HEK293 (cell line): ENCODE measurements at regions not wholly inside any gene's neighbourhood (a gene's known extent, or its start where the extent isn't known, plus 50 kb on each side); places are given as distances from the start of the nearest gene placed in this dataset.

ENCODE experiments used
- KLF10 ChIP-seq: fragments of 450-650 bp; IDR thresholded peaks from 2 replicates; pipeline ENCODE4 v1.5.1; 2018; ENCODE audit warnings: missing biosample characterization, mild to moderate bottlenecking, missing genetic modification characterization
- TCF7L2 ChIP-seq: IDR thresholded peaks from 2 replicates; pipeline ENCODE4 v1.6.1; 2011; ENCODE audit warnings: low read depth, mild to moderate bottlenecking, inconsistent platforms, low read length, moderate library complexity, borderline replicate concordance
- ZBTB21 ChIP-seq: fragments of 450-650 bp; formaldehyde crosslinking; IDR thresholded peaks from 2 replicates; pipeline ENCODE4 v1.5.1; 2017; ENCODE audit warnings: missing biosample characterization, missing genetic modification characterization
- ZNF629 ChIP-seq: fragments of 450-650 bp; formaldehyde crosslinking; IDR thresholded peaks from 2 replicates; pipeline ENCODE4 v1.5.1; 2017; ENCODE audit warnings: missing biosample characterization, missing genetic modification characterization
- TF ChIP-seq, protein P1 (sequence below): fragments of 450-650 bp; formaldehyde crosslinking; IDR thresholded peaks from 2 replicates; pipeline ENCODE4 v1.5.1; 2016; ENCODE audit warnings: missing biosample characterization, missing genetic modification characterization, low read depth
- TF ChIP-seq, protein P2 (sequence below): fragments of 450-650 bp; formaldehyde crosslinking; IDR thresholded peaks from 2 replicates; pipeline ENCODE4 v1.5.1; 2016; ENCODE audit warnings: missing biosample characterization, missing genetic modification characterization
- TF ChIP-seq, protein P3 (sequence below): fragments of 450-650 bp; formaldehyde crosslinking; IDR thresholded peaks from 2 replicates; pipeline ENCODE4 v1.5.1; 2016; ENCODE audit warnings: missing biosample characterization, missing genetic modification characterization
- TF ChIP-seq, protein P4 (sequence below): IDR thresholded peaks from 2 replicates; pipeline ENCODE4 v1.6.1; 2011; ENCODE audit warnings: mild to moderate bottlenecking, low read depth, low read length, borderline replicate concordance
- TF ChIP-seq, protein P5 (sequence below): fragments of 450-650 bp; formaldehyde crosslinking; IDR thresholded peaks from 2 replicates; pipeline ENCODE4 v1.5.1; 2016; ENCODE audit warnings: missing biosample characterization, missing genetic modification characterization

DNA sequence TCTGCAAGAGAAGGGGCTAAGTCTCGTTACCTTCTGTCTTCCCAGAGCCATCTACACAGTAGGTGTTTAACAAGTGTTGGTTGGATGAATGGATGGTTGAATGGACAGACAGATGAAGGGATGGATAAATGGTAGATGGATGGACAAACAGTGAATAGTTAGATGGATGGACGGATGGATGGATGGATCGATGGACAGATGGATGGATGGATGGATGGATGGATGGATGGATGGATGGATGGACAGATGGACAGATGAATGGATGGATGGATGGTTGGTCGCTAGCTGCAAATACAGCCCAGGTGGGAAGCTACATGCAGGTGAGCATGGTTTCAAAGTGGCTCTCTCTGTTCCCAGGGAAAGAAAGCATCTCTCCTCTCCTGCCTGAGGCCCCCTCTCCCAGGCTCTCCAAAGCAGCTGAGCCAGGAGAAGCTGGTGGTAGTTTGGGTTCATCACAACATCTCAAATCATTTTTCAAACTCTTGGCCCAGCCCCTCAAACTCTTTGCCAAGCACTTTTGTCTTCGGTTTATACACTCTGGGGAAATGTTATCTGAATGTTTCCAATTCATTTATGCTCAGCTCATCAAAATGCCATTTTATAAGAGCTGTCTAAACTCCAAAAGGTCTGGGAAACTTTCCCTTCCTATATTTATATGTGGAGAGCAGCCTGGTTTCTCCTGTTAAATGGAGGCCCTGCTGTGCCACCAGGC, 192.7 kb downstream of the ANAPC1 start:
- TF ChIP-seq TCF7L2 (no peak), ZBTB21 (no peak), KLF10 (tag by site-specific recombination) (no peak), ZNF629 (tag by site-specific recombination) (no peak)
- TF ChIP-seq, protein P1, sequence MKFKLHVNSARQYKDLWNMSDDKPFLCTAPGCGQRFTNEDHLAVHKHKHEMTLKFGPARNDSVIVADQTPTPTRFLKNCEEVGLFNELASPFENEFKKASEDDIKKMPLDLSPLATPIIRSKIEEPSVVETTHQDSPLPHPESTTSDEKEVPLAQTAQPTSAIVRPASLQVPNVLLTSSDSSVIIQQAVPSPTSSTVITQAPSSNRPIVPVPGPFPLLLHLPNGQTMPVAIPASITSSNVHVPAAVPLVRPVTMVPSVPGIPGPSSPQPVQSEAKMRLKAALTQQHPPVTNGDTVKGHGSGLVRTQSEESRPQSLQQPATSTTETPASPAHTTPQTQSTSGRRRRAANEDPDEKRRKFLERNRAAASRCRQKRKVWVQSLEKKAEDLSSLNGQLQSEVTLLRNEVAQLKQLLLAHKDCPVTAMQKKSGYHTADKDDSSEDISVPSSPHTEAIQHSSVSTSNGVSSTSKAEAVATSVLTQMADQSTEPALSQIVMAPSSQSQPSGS (tag by site-specific recombination): no peak
- TF ChIP-seq, protein P2, sequence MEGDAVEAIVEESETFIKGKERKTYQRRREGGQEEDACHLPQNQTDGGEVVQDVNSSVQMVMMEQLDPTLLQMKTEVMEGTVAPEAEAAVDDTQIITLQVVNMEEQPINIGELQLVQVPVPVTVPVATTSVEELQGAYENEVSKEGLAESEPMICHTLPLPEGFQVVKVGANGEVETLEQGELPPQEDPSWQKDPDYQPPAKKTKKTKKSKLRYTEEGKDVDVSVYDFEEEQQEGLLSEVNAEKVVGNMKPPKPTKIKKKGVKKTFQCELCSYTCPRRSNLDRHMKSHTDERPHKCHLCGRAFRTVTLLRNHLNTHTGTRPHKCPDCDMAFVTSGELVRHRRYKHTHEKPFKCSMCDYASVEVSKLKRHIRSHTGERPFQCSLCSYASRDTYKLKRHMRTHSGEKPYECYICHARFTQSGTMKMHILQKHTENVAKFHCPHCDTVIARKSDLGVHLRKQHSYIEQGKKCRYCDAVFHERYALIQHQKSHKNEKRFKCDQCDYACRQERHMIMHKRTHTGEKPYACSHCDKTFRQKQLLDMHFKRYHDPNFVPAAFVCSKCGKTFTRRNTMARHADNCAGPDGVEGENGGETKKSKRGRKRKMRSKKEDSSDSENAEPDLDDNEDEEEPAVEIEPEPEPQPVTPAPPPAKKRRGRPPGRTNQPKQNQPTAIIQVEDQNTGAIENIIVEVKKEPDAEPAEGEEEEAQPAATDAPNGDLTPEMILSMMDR: no peak
- TF ChIP-seq, protein P3, sequence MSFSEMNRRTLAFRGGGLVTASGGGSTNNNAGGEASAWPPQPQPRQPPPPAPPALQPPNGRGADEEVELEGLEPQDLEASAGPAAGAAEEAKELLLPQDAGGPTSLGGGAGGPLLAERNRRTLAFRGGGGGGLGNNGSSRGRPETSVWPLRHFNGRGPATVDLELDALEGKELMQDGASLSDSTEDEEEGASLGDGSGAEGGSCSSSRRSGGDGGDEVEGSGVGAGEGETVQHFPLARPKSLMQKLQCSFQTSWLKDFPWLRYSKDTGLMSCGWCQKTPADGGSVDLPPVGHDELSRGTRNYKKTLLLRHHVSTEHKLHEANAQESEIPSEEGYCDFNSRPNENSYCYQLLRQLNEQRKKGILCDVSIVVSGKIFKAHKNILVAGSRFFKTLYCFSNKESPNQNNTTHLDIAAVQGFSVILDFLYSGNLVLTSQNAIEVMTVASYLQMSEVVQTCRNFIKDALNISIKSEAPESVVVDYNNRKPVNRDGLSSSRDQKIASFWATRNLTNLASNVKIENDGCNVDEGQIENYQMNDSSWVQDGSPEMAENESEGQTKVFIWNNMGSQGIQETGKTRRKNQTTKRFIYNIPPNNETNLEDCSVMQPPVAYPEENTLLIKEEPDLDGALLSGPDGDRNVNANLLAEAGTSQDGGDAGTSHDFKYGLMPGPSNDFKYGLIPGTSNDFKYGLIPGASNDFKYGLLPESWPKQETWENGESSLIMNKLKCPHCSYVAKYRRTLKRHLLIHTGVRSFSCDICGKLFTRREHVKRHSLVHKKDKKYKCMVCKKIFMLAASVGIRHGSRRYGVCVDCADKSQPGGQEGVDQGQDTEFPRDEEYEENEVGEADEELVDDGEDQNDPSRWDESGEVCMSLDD (tag by site-specific recombination): no peak
- TF ChIP-seq, protein P4, sequence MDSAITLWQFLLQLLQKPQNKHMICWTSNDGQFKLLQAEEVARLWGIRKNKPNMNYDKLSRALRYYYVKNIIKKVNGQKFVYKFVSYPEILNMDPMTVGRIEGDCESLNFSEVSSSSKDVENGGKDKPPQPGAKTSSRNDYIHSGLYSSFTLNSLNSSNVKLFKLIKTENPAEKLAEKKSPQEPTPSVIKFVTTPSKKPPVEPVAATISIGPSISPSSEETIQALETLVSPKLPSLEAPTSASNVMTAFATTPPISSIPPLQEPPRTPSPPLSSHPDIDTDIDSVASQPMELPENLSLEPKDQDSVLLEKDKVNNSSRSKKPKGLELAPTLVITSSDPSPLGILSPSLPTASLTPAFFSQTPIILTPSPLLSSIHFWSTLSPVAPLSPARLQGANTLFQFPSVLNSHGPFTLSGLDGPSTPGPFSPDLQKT: no peak
- TF ChIP-seq, protein P5, sequence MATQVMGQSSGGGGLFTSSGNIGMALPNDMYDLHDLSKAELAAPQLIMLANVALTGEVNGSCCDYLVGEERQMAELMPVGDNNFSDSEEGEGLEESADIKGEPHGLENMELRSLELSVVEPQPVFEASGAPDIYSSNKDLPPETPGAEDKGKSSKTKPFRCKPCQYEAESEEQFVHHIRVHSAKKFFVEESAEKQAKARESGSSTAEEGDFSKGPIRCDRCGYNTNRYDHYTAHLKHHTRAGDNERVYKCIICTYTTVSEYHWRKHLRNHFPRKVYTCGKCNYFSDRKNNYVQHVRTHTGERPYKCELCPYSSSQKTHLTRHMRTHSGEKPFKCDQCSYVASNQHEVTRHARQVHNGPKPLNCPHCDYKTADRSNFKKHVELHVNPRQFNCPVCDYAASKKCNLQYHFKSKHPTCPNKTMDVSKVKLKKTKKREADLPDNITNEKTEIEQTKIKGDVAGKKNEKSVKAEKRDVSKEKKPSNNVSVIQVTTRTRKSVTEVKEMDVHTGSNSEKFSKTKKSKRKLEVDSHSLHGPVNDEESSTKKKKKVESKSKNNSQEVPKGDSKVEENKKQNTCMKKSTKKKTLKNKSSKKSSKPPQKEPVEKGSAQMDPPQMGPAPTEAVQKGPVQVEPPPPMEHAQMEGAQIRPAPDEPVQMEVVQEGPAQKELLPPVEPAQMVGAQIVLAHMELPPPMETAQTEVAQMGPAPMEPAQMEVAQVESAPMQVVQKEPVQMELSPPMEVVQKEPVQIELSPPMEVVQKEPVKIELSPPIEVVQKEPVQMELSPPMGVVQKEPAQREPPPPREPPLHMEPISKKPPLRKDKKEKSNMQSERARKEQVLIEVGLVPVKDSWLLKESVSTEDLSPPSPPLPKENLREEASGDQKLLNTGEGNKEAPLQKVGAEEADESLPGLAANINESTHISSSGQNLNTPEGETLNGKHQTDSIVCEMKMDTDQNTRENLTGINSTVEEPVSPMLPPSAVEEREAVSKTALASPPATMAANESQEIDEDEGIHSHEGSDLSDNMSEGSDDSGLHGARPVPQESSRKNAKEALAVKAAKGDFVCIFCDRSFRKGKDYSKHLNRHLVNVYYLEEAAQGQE (tag by site-specific recombination): no peak
